ENCODE measurements at regions not wholly inside any gene's neighbourhood (a gene's known extent, or its start where the extent isn't known, plus 50 kb on each side); places are given as distances from the start of the nearest gene placed in this dataset.

- TF ChIP-seq CTCF (IDR thresholded peaks at IDR 0.05), result no peak
- no peak for TF ChIP-seq POLR2A (IDR thresholded peaks at IDR 0.05)
- Histone ChIP-seq H3K4me1 (peaks cover 0 to 35% (median 27%) of the 10 kb centered on the region in 4 donors), H3K9me3 (no peaks in the 10 kb centered on the region), H3K27ac (no peak overlapping the region), H3K36me3 (no peaks in the 10 kb centered on the region), H3K27me3 (no peaks in the 10 kb centered on the region), H3K4me3 (no peak overlapping the region)
- WGBS, 2 donors, result 70 to 76% methylated on average over 4 of the region's 4 CpGs
- intact Hi-C loops (cut with DNase I), result no loop called here
- DNase-seq, result no peak
These were observed 1042.7 kb downstream of the MCTP2 start for GRCh38 chr15:95274101-95274500.

DNA sequence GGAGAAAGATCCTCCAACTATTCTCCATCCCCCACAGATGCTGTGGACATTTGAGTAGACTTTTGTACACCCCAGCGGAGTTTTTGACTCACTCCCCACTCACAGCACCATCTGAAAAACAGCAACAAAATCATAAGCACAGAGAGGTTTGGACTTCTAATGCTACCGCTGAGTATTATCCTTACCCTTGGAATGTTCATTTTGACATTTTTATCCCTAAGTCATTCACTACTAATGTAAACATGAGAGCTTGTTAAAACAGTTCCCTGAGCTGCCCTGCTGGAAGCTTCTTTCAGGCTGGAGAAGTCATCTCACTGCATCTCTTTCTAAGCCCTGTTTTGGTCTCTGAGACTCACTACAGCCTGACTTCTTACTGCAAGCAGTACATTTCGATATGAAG lies 1045.9 kb downstream of the MCTP2 start:
- WGBS, 2 donors, result 64 to 71% methylated on average over 3 of the region's 3 CpGs
- Histone ChIP-seq H3K36me3 (no peaks in the 10 kb centered on the region), H3K4me1 (peaks cover 0 to 47% (median 43%) of the 10 kb centered on the region in 4 donors), H3K27ac (peak overlapping the region; percentile 72 to 83 (median 74)), H3K4me3 (no peak overlapping the region), H3K9me3 (no peaks in the 10 kb centered on the region), H3K27me3 (no peaks in the 10 kb centered on the region)
- TF ChIP-seq CTCF (IDR thresholded peaks at IDR 0.05), result no peak
- peak; percentile 77 to 92 (median 84) for TF ChIP-seq POLR2AphosphoS5 (IDR thresholded peaks at IDR 0.05)
- peak in 1 of 4 donors; percentile 91 for TF ChIP-seq EP300 (IDR thresholded peaks at IDR 0.05)
- TF ChIP-seq POLR2A (IDR thresholded peaks at IDR 0.05), result no peak
- intact Hi-C loops (cut with DNase I), result loop anchor here (5.0 kb wide), 1 partner anchor 1070 kb away; no protein-coding TSS in a partner anchor
- DNase-seq, result peak; percentile 67

GRCh38 chr15:95278532-95279245 lies 1047.3 kb downstream of the MCTP2 start:
- H3K4me1 ChIP-seq, result peaks cover 0 to 47% (median 43%) of the 10 kb centered on the region in 4 donors
- no peaks in the 10 kb centered on the region for H3K9me3 ChIP-seq
- intact Hi-C loops (cut with DNase I), result loop anchor here (5.0 kb wide), 1 partner anchor 1069 kb away; no protein-coding TSS in a partner anchor
- no peaks in the 10 kb centered on the region for H3K36me3 ChIP-seq
- H3K4me3 ChIP-seq, result no peak overlapping the region
- WGBS, 2 donors, result 70 to 77% methylated on average over 6 of the region's 6 CpGs
- no peak for DNase-seq
- H3K27ac ChIP-seq, result peak overlapping the region; percentile 72 to 83 (median 74)
- TF ChIP-seq CTCF (IDR thresholded peaks at IDR 0.05) (no peak), EP300 (IDR thresholded peaks at IDR 0.05) (peak in 2 of 4 donors; percentile 43 to 44), POLR2AphosphoS5 (IDR thresholded peaks at IDR 0.05) (peak in 3 of 4 donors; percentile 42 to 63 (median 43)), POLR2A (IDR thresholded peaks at IDR 0.05) (no peak)
- H3K27me3 ChIP-seq, result no peaks in the 10 kb centered on the region

DNA sequence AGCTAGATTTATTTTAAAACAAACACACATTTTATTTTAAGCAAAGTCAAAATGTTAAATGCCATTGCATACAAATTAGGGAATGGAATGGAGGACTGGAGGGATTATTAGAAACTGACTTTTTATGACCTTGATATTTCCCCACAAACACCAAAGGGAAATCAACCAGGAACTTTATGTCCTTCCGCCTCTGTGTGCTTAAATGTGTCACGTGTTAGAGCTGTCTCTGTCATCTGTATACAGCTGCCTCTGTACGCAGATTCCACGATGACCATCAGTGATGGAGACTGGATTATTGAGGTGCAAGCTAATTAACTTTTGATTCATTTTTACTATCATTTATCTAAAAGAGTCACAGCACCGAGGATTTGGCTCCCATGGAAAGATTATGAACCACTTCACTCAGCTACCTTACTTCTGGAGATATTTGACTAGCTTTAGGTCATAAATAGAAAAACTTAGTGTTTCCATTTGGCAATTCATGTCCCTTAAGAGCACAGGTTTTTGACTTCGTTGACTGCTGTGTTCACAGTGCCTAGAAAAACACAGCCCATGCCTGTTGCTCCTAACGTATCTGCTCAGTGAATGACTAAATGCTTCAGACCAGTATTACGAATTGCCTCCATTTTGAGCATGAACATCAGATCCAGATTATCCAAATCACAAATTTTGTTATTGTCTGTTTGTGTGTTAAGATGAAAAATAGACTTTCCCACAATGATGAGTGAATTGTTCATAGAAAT lies 1048.1 kb downstream of the MCTP2 start:
- DNase-seq, result no peak
- Histone ChIP-seq H3K27ac (peak overlapping the region; percentile 72 to 83 (median 74)), H3K4me3 (no peak overlapping the region), H3K27me3 (no peaks in the 10 kb centered on the region), H3K4me1 (peaks cover 0 to 47% (median 43%) of the 10 kb centered on the region in 4 donors), H3K9me3 (no peaks in the 10 kb centered on the region), H3K36me3 (no peaks in the 10 kb centered on the region)
- WGBS, 2 donors, result 65 to 80% methylated on average over 8 of the region's 8 CpGs
- intact Hi-C loops (cut with DNase I), result loop anchor here (5.0 kb wide), 1 partner anchor 1068 kb away; no protein-coding TSS in a partner anchor
- no peak for TF ChIP-seq POLR2A (IDR thresholded peaks at IDR 0.05)
- no peak for TF ChIP-seq EP300 (IDR thresholded peaks at IDR 0.05)
- no peak for TF ChIP-seq CTCF (IDR thresholded peaks at IDR 0.05)
- TF ChIP-seq POLR2AphosphoS5 (IDR thresholded peaks at IDR 0.05), result no peak
